ENCODE measurements at regions not wholly inside any gene's neighbourhood (a gene's known extent, or its start where the extent isn't known, plus 50 kb on each side); places are given as distances from the start of the nearest gene placed in this dataset.

GRCh38 chr13:73665261-73665660 lies 468.9 kb downstream of the KLF12 start:
- TF ChIP-seq, protein P1, sequence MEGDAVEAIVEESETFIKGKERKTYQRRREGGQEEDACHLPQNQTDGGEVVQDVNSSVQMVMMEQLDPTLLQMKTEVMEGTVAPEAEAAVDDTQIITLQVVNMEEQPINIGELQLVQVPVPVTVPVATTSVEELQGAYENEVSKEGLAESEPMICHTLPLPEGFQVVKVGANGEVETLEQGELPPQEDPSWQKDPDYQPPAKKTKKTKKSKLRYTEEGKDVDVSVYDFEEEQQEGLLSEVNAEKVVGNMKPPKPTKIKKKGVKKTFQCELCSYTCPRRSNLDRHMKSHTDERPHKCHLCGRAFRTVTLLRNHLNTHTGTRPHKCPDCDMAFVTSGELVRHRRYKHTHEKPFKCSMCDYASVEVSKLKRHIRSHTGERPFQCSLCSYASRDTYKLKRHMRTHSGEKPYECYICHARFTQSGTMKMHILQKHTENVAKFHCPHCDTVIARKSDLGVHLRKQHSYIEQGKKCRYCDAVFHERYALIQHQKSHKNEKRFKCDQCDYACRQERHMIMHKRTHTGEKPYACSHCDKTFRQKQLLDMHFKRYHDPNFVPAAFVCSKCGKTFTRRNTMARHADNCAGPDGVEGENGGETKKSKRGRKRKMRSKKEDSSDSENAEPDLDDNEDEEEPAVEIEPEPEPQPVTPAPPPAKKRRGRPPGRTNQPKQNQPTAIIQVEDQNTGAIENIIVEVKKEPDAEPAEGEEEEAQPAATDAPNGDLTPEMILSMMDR (conservative IDR thresholded peaks at IDR 0.05; ENCODE audit: low read depth, low read length): no peak

DNA sequence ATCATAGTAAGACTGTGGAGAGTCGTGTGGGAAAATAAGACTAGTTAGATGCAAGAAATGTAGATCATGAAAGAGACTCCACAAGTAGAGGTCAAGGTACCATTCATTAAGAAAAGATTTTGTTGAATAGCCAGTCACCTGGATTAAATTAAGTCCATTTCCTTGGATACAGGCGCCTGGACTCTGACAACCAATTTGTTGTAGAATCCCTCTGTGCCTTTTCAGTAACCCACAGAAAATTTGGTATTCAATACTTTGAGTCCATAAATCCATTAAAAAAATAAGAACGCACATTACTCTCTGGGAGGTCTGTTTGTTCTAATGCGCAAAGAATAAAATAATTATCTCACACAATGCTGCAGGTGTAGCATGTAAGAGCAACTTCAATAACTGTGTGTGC lies 469.4 kb downstream of the KLF12 start:
- H3K4me2 ChIP-seq: no peak overlapping the region
- no peak overlapping the region for H2AFZ ChIP-seq (ENCODE audit: low read depth)
- H3K9ac ChIP-seq: no peak overlapping the region
- no peaks in the 10 kb centered on the region for H3K27me3 ChIP-seq (ENCODE audit: insufficient read depth, low read depth)
- no peaks in the 10 kb centered on the region for H3K36me3 ChIP-seq (ENCODE audit: insufficient read depth)
- no peaks in the 10 kb centered on the region for H4K20me1 ChIP-seq (ENCODE audit: insufficient read depth)
- H3K79me2 ChIP-seq (ENCODE audit: insufficient read depth, low read depth): no peaks in the 10 kb centered on the region
- TF ChIP-seq, protein P1 (conservative IDR thresholded peaks at IDR 0.05; ENCODE audit: low read depth, low read length): no peak
- H3K4me1 ChIP-seq (ENCODE audit: low read depth, poor library complexity, severe bottlenecking): no peaks in the 10 kb centered on the region
- no peak overlapping the region for H3K4me3 ChIP-seq (IDR thresholded peaks at IDR 0.05; ENCODE audit: insufficient read depth, low read depth, low read length)
- H3K27ac ChIP-seq: no peak overlapping the region

More at GRCh38 chr13:73665261-73665660, 468.9 kb downstream of the KLF12 start:
- Histone ChIP-seq H3K4me2 (no peak overlapping the region), H3K36me3 (ENCODE audit: insufficient read depth) (no peaks in the 10 kb centered on the region), H3K27me3 (ENCODE audit: insufficient read depth, low read depth) (no peaks in the 10 kb centered on the region), H3K4me3 (IDR thresholded peaks at IDR 0.05; ENCODE audit: insufficient read depth, low read depth, low read length) (no peak overlapping the region), H4K20me1 (ENCODE audit: insufficient read depth) (no peaks in the 10 kb centered on the region), H3K27ac (no peak overlapping the region), H3K79me2 (ENCODE audit: insufficient read depth, low read depth) (no peaks in the 10 kb centered on the region), H2AFZ (ENCODE audit: low read depth) (no peak overlapping the region), H3K4me1 (ENCODE audit: low read depth, poor library complexity, severe bottlenecking) (no peaks in the 10 kb centered on the region), H3K9ac (no peak overlapping the region)

GRCh38 chr13:73662833-73663232 lies 471.4 kb downstream of the KLF12 start:
- Histone ChIP-seq H3K4me3 (IDR thresholded peaks at IDR 0.05; ENCODE audit: insufficient read depth, low read depth, low read length) (no peak overlapping the region), H3K27me3 (ENCODE audit: insufficient read depth, low read depth) (no peaks in the 10 kb centered on the region), H3K4me2 (no peak overlapping the region), H3K9ac (no peak overlapping the region), H4K20me1 (ENCODE audit: insufficient read depth) (no peaks in the 10 kb centered on the region), H2AFZ (ENCODE audit: low read depth) (no peak overlapping the region), H3K79me2 (ENCODE audit: insufficient read depth, low read depth) (no peaks in the 10 kb centered on the region), H3K4me1 (ENCODE audit: low read depth, poor library complexity, severe bottlenecking) (no peaks in the 10 kb centered on the region), H3K27ac (no peak overlapping the region), H3K36me3 (ENCODE audit: insufficient read depth) (no peaks in the 10 kb centered on the region)
- TF ChIP-seq, protein P1 (conservative IDR thresholded peaks at IDR 0.05; ENCODE audit: low read depth, low read length): no peak

GRCh38 chr13:73661687-73662425 lies 472.3 kb downstream of the KLF12 start:
- Histone ChIP-seq H3K27me3 (ENCODE audit: insufficient read depth, low read depth) (no peaks in the 10 kb centered on the region), H3K4me2 (no peak overlapping the region), H3K27ac (no peak overlapping the region), H2AFZ (ENCODE audit: low read depth) (no peak overlapping the region), H3K36me3 (ENCODE audit: insufficient read depth) (no peaks in the 10 kb centered on the region), H3K4me3 (IDR thresholded peaks at IDR 0.05; ENCODE audit: insufficient read depth, low read depth, low read length) (no peak overlapping the region), H3K9ac (no peak overlapping the region), H3K4me1 (ENCODE audit: low read depth, poor library complexity, severe bottlenecking) (no peaks in the 10 kb centered on the region), H4K20me1 (ENCODE audit: insufficient read depth) (no peaks in the 10 kb centered on the region), H3K79me2 (ENCODE audit: insufficient read depth, low read depth) (no peaks in the 10 kb centered on the region)
- TF ChIP-seq, protein P1 (conservative IDR thresholded peaks at IDR 0.05; ENCODE audit: low read depth, low read length): no peak
